ENCODE measurements at regions not wholly inside any gene's neighbourhood (a gene's known extent, or its start where the extent isn't known, plus 50 kb on each side); places are given as distances from the start of the nearest gene placed in this dataset.
A peak's percentile ranks its signal among the peaks of the same experiment; 100 is the strongest.
"Not testable (repeated sequence)": the region's sequence is repeated elsewhere in the genome, so short reads cannot be mapped to it uniquely, and the experiment has no call there.

DNA sequence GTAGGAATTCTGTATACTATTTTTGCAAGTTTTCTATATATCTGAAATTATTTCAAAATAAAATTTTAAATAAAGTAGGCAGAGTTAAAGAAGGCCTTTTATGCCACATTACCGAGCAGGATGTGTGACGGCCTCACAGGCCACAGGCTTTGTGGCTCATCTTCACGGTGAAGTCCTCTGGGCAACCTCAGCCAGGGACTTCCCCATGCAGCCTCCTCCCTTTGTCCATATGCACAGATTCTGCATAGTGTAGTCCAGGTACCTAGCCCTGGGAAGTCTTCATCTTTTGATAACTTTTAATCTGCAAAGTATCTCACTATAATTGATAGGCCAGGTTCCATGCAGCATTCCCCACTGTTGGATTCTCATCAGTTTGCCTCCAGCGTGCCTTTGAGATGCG, 62.8 kb downstream of the ARHGAP11B start:
- not testable (repeated sequence) for DNase-seq

DNA sequence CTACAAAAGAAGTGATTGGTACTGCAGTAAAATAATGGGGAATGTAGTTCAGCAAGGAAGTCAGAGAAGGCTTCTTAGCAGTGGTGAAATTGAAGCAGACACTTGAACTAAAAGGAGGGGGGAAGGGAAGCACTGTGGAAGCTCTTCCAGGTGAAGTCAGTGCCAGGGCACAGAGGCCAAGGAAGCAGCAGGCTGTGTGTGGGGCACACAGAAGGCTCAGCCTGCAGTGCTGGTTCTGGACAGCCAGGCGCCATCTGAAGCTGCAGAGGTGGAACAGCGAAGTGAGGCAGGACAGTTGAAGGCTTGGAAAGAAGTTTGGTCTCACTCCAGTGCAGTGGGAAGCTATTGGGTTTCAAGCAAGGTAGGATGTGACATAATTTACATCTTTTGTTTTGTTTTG, 64.2 kb downstream of the ARHGAP11B start:
- DNase-seq = not testable (repeated sequence)

DNA sequence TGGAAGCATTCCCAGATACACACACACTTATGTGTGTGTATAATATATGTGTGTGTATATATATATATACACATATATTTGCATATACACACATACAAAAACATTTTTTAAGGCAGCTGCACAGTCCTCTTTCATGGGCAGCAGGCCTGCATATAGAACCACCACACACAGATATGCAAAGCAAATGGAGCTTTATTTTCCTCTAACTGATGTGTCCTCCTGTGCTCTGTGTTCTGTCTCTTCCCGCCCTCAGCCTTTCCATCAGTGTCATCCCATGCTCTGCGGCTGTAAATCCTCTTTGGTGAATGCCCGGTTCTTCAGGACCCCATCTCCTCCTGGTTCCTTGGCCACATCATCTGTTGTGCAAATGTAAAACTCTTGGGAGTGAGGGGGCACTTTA, 69.9 kb downstream of the ARHGAP11B start:
- not testable (repeated sequence) for DNase-seq

DNA sequence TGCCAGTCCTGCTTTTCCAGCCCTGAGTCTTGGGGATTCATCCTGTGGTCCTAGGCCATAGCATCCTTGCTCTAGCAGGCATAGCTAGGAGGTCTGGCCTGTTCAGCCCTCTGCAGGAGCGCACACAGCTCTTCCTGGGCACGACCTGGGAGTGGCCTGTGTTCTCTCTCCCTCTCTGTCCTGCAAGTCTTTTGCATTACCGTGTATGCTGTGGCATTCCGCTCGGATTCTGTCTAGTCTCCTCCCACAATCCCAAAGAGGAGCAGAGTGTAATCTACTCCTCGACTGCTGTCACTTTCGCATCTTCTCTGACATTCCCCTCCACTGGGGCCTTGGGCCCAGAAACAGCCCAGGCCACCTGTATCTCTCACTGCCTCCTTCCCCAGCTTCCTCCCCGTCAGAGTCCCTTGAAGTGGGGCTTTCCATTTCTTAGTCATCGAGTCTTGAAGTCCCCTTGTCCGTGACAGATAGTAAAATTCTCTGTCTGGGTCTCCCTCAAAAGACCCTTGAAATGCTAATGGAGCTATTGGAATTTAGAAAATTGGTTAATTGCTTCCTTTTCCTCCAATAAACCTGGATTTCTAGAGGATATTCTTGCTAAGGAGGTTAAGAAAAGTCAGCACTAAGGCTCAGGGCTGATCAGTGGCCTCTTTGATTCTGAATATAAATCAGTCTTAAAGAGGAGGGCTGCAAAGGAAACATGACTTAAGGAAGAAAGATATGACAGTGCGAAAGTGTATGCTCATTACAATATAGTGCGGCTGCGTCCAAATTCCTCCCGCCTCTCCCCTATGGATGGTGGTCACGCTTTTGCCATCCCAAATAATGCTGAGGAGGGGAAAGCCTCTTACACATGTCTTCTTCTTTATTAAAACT, 70.7 kb downstream of the ARHGAP11B start:
- peak; percentile 10 for DNase-seq

DNA sequence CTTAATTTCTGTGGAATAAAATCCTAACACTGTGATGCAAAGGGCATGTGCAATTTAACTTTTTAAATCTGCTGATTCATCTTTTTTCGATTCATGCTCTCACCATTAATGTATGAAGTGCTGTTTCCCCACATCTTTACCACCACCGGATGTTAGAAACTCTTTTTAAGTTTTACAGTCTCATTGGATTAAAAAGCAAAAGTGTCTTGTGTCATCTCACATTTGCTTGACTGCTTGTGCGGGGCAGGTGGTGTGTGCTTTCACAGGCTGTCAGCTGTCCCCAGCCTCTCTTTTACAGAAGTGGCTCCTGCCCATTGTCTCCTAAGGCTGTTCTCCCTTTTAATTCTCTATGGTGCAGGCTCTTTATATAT, 71.4 kb downstream of the ARHGAP11B start:
- DNase-seq = peak; percentile 6

DNA sequence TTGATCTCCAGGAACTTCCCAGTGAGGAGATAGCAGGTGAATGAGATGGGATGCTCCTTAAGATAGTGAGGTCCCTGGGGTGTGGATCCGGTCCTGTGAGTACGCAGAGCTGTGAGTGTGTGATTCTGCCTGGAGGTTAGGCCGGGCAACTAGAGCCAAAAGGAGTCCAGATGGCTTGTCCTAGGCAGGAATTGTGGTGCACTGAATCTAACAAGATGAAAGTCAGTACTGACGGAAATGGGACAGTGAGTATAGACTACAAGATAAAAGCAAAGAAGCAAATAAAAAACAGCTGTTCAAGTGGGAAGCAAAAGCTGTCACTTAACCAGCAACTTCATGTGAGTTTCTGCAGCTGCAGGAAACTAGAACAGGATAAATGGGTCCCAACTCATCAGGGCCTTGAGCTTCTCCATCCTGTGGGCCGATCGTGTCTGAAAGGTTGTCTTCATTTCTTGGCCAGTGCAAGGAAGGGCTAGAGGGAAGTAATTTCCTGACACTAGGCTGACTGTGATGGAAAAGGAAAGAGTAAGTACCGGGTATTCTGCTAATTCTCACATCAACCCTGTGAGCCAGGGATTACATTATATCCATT, 74.2 kb downstream of the ARHGAP11B start:
- not testable (repeated sequence) for DNase-seq

DNA sequence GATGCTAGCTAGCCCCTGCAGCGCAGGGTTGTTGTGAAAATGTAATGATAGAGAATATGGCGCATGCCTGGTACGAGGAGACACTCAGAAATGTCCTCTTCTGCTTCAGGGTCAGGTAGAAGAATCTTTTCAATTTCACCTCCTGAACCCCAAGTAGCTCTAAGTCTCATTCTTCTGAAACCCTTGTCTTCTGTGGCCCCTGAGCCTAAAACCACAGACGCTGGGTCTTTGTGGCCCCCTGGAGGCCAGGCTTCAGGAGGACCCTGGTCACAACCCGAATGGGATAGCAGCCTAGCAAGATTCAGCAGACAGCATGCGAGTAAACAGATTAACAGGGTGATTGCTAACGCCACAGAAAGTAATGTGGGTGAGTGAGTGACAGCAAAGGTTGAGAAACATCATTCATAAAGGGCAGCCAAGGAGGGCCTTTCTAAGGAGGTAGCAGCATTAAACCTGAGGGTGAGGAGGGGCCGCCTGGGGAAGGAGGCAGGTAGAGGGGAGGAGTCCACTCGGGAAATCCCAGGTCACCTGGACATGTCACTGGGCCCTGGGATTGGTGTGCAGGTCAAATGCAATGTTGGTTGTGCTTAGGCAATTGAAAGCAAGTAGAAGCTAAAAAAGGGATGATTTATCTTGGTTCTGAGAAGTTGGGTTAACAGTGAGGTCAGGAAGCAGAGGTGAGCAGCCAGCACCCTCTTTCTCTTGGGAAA, 82.2 kb downstream of the ARHGAP11B start:
- not testable (repeated sequence) for DNase-seq

DNA sequence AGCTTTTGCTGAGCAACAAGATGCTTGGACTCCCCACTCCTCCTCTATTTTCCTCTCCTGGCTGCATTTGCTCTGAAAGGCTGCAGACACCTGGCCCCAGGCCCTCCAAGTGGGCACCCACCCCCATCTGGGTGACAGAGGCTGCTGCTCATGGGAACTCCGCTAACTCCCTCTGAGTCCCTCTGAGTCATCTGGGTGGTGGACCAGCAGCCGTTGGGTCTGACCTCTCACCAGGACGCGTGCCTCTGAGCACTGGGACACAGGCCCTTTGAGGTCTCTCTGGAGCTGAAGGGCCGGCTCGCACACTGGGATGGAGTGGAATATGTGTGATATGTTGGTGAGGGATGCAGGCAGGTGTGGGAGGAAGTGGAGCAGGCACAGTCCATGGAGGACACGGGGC, 82.9 kb downstream of the ARHGAP11B start:
- DNase-seq = not testable (repeated sequence)

DNA sequence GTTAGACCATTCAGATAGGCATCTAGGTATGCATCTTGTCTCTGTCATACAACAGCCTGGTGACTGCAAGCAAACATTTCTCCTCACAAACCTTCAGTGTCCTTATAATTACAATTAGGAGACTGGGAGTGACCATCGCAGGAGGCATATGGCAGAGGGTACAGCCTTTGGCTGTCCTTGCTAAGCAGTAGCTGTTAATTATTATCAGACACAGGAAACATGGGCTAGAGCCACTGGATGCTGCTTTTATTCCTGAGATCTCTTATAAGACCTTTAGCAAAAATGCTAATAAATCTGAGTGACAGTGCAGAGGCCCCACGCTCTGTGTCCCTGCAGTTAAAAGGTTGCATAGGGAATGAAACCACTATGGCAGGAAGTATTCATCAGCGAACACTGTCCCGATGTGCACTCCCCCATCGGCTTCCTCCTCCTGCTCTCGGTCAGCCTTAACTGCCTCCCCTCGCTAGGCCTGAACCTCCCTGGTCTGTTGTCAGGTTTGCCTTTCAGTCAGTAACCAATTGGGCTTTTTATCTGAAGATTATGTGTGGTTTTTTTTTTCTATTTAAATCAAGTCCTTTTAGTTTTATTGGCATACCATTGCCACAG, 92.2 kb downstream of the ARHGAP11B start:
- not testable (repeated sequence) for DNase-seq

DNA sequence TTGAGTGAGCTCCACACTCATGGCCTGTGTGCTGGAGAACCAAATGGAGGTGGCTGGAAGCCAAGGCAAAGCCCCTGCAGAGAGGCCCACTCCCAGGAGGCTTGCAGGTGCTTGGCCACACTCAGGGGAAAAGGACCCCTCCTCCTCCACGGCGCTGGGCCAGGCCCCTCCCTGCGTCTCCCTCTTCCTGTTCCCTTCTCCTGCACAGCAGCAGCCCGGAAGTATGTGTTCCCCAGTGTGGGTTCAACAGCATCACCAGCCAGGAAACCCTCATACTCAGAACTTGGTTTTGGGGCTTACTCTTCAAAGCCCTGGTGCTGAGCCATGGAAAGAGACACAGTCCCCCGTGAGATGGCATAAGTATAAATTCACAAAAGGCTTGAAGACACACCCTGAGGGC, 93.4 kb downstream of the ARHGAP11B start:
- not testable (repeated sequence) for DNase-seq

DNA sequence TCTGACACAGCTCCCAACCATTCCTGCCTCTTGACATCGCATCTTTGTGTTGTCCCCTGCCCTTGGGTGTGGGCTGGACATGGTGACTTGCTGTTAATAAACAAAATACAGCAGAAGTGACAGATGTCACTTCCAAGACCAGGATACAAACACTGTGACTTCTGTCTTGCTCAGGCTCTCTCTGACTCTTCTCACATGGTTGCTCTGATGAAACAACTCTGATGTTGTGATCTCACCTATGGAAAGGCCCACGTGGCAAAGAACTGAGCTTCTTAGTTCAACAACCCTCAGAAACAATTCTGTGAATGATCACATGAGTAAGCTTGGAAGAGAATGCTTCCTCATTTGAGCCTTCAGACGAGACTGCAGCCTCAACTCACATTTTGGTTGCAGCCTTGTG, 94.9 kb downstream of the ARHGAP11B start:
- not testable (repeated sequence) for DNase-seq

DNA sequence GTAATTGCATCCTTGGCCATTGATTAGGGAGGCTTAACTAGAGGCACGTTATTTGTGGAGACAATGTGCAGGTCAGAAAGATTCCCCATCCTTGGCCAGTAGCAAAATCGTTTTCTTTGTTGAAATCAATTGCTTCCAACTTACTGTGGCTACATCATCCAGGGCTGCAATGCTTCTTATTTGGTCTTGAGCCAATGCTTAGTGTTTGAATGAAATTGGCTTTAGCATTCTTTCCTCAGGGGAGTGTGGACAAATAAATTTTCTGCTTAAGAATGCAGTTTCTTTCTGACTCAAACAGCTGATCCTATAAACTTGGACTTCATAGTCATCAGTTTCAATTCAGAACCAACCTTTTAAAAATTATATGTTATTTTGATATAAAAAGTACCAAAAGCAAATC, 95.6 kb downstream of the ARHGAP11B start:
- not testable (repeated sequence) for DNase-seq

DNA sequence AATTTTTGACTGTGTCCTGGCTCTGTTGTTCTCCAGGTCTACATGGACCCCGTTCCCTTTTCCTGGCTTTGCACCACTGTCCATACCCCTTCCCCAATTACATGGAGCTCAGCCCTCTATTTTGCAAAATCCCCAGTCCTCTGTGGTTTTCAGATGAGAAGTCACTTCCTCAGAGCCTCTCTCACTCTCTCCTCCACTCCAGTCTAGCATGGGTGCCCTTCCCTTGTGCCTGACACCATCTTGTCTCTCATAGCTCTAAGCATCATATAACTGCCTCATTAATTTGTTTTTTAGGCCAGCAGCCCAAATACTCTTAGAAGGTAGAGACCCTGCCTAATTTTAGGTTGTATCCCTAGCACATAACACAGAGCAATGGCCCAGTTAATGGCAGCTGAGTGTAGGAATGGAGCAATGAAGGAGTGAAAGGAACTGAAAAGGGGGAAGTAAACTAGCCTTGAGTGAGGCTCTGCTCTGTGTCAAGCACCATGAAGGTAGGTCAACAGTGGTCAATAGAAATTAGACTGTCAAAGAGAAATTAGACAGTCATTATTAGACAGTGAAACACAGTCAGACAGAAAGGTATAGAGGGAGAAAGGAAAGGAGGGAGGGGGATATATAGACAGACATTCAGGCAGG, 97.7 kb downstream of the ARHGAP11B start:
- not testable (repeated sequence) for DNase-seq

DNA sequence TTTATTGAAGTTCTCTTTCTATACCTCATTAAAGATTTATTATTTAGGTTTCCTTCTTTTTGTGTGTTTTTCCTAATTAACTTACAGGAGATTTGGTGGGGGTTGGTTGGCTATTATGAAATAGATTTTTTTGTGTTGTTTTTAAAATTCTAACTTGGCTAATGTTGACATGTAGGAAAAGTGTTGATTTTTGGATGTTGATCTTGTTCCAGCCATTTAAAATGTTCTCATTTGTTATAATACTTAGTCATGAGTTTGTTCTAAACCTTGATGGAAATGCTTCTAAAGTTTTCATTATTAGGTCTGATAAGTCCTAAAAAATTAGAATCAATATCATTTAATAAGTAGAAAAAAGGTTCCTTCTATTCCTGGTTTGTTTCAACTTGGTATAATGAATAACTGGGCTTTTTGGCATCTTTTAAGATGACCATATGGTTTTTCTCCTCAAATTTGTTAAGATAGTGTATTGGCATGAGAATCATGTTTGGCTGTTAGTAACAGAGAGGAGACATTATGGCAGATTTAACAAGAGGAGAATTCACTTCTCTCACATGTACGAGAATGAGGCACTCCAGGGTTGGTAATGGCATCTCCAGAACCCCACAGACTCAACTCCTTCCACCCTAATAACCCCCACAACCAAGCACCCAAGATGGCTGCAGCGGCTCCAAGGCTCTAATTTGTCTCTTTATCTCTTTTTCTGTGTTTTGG, 104.1 kb downstream of the ARHGAP11B start:
- DNase-seq = not testable (repeated sequence)

DNA sequence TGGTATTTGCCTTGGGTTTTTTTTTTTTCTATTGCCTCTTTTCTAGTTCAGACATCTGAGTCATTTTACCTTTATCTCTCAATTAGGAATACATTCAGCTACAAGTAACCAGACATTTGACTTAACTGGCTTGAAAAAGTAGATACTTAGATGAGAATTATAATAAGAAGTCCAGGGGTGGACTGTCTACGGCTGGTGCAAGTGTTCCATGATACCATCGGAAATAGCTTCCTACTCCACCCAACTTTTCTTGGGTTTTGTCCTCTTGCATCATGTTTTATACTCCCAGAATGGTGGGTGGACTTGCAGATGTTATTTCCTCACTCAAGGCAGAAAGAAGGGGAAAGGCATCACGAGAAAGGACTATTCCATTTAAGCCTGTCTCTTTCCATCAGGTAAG, 104.7 kb downstream of the ARHGAP11B start:
- DNase-seq = not testable (repeated sequence)

DNA sequence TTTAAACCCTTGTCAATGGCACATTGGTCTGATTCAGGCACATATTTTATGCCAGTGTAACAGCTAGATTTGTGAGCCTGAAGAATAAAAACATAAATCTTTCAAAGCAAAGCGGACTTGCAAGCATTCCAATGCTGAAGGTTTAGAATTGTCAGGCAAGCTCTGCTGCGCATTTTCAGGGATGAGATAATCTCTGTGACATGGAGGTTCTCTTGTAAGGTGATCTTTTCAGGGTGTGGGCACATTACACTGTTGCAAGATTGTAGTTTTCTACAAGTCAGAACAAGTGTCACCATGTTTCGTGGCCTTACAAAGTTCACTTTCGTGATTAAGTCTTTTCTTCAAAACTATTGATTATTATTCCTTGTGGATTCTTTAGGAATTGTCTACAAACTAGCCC, 106.2 kb downstream of the ARHGAP11B start:
- DNase-seq = not testable (repeated sequence)

DNA sequence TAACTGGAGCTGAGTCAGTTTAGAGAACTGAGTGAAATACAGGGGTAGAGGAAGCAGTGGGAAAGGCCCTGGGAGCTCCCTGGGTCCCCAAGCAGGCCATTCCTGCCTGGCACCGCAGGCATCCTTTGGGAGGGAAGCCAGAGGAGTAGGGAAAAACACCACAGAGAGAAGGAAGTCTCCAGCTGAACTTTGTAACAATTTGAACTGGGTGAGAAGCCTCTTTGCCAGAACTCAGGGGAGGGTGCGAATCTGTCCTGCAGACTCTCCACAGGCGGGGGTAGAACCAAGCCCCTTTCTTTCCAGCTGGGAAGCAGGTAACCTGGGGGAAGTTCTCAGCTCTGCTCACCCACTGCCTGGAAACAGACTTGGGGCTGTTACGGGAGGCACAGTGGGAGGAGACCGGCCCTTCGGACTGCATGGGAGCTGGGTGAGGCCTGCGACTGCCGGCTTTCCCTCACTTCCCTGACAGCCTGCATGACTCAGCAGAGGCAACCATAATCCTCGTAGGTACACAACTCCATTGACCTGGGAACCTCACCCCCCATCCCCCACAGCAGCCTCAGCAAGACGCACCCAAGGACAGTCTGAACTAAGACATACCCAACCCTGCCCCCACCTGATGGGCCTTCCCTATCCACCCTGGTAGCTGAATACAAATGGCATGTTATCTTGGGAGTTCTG, 110.1 kb downstream of the ARHGAP11B start:
- not testable (repeated sequence) for DNase-seq

DNA sequence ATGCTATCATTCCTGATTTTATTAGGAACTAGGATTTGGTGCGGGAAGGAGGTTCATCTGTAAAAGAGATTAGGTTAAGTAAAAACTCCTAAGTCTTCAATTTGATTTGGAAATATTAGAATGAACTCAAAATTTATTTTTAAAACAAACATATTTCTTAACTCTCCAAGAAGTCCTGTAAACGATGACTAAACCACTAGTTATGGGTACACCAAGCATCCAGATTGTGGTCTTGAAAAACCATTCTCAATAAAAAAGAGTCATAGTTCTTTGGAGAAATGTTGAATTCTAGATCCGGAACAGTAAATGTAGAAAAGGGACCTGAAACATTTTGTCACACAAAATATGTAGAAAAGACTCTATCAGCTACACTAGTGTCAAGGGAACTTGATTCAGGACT, 116.9 kb downstream of the ARHGAP11B start:
- peak; percentile 4 for DNase-seq

DNA sequence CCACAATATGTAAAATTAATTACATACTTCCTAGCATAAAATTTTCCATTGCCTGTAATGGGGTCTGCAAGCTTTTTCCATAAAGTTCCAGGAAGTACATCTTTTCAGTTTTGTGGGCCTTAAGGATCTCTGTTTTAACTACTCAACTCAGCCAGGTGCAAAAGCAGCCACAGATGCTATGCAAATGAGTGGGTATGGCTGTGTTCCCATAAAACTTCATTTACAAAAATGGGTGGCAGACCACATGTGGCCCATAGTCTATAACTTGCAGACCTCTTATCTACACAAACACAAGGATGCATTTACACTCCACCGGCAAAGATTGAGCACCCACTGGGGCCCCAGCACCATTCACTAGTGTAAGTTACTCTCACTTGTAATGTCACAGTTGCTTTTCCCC, 123.1 kb downstream of the ARHGAP11B start:
- not testable (repeated sequence) for DNase-seq

DNA sequence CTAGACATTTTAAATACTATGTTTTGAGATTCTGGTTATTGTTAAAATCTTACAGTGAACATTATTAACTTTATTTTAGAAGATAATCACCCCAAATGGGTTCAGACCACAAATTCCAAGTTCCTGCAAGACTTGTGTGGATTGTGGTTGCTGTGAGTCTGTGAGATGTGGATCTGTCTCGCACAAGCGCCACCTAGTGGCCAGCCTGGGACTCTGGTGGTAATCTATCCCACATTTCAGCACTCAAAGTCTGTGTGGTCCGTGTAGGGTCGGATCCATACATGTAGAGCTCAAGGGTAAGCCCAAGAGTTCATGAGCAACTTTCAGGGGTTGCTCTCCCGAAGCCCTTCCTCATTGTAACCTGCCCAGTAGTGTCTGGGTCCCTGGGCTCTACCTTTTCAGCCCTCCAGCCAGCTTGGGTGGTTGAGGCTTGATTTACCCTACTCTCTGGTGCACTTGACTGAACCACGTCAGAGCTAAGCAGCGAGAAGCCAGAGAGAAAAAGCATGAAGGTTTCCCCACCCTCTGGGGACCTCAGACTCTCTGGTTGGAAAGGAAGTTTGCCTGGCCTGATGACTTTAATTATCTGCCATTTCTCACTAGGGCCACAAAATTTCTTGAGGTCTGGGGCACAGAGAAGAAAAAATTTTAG, 129.2 kb downstream of the ARHGAP11B start:
- DNase-seq = not testable (repeated sequence)

DNA sequence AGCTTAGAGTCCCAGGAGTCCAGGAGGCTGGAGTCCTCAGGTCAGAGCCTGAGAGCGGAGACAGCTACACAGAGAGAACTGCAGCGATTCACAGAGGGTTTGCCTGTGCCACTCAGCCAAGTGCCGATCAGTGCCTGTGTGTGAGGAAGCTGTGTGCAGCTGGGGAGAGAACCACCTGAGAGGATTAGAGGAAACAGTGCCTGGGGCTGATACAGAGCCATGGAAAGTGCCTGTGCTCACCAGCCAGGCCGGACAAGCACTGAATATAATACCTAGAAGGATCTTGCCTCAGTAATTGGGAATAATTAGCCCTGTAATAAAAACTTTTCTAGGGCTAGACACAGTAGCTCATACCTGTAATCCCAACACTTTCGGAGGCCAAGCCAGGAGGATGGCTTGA, 134.7 kb downstream of the ARHGAP11B start:
- DNase-seq = not testable (repeated sequence)
